RWPE2 (cell line): ENCODE measurements at regions not wholly inside any gene's neighbourhood (a gene's known extent, or its start where the extent isn't known, plus 50 kb on each side); places are given as distances from the start of the nearest gene placed in this dataset.

Experiments
- ATAC-seq: fragments of 200-7000 bp; cut with Tn5 transposase; 3 replicates; pipeline ENCODE4 v1.9.1; 2021; ENCODE audit warnings: low read depth
- DNase-seq: peaks from one replicate; pipeline ENCODE4 v3.0.0-alpha.2; 2020; ENCODE audit warnings: low spot score
- H3K27ac ChIP-seq: fragments of 450-650 bp; 2 replicates; pipeline ENCODE4 v1.5.1; 2017; ENCODE audit warnings: mild to moderate bottlenecking; ENCODE audit not compliant: poor library complexity, severe bottlenecking
- H3K27me3 ChIP-seq: fragments of 250-450 bp; sonication (Bioruptor Pico); 2 replicates; pipeline ENCODE4 v1.5.1; 2021; ENCODE audit warnings: mild to moderate bottlenecking, moderate library complexity; ENCODE audit not compliant: insufficient read depth, poor library complexity, severe bottlenecking
- H3K36me3 ChIP-seq: fragments of 250-450 bp; sonication (Bioruptor Pico); 2 replicates; pipeline ENCODE4 v1.5.1; 2020; ENCODE audit warnings: low read depth, mild to moderate bottlenecking, moderate library complexity
- H3K4me1 ChIP-seq: fragments of 250-450 bp; sonication (Bioruptor Pico); 2 replicates; pipeline ENCODE4 v1.5.1; 2021; ENCODE audit warnings: mild to moderate bottlenecking, moderate library complexity; ENCODE audit not compliant: insufficient read depth, poor library complexity, severe bottlenecking
- H3K4me3 ChIP-seq: fragments of 250-450 bp; sonication (Bioruptor Pico); 2 replicates; pipeline ENCODE4 v1.5.1; 2021; ENCODE audit warnings: mild to moderate bottlenecking, moderate library complexity; ENCODE audit not compliant: severe bottlenecking
- H3K9me3 ChIP-seq: fragments of 250-450 bp; sonication (Bioruptor Pico); 2 replicates; pipeline ENCODE4 v1.5.1; 2021; ENCODE audit warnings: mild to moderate bottlenecking, moderate library complexity; ENCODE audit not compliant: severe bottlenecking
- CTCF ChIP-seq: fragments of 450-650 bp; IDR thresholded peaks from one replicate; pipeline ENCODE4 v1.5.1; 2017; ENCODE audit warnings: mild to moderate bottlenecking, moderate library complexity; ENCODE audit not compliant: poor library complexity, severe bottlenecking

- Histone ChIP-seq H3K4me3 (no peak overlapping the region), H3K4me1 (no peaks in the 10 kb centered on the region), H3K27me3 (no peaks in the 10 kb centered on the region), H3K9me3 (no peaks in the 10 kb centered on the region), H3K36me3 (no peaks in the 10 kb centered on the region), H3K27ac (no peak overlapping the region)
- TF ChIP-seq CTCF: no peak
- DNase-seq (no peak), ATAC-seq (no peak)
These were observed 331.3 kb upstream of the FRG2C start for GRCh38 chr3:75332794-75333193.

DNA sequence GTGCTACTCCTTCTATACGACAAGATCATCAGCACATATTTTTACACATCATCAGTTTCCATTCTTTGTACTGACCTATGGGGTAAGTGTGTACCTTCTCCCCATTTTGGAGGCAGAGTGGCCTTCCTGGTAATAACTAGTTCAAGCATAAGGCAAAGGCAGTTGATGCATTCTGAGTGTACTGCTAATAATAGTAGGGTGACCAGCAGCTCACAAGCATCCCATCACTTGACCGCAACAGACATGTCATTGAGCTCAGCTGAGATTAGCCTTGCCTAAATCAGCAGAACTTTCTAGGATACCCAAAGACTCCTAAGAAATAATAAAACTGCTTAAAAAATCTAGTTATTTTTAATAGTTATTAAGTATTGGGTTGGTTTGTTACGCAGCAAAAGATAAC, 329.8 kb upstream of the FRG2C start:
- Histone ChIP-seq H3K4me3 (no peak overlapping the region), H3K4me1 (no peaks in the 10 kb centered on the region), H3K27ac (no peak overlapping the region), H3K27me3 (no peaks in the 10 kb centered on the region), H3K9me3 (no peaks in the 10 kb centered on the region), H3K36me3 (no peaks in the 10 kb centered on the region)
- no peak for TF ChIP-seq CTCF
- no peak for ATAC-seq
- no peak for DNase-seq

- DNase-seq (no peak), ATAC-seq (no peak)
- Histone ChIP-seq H3K4me3 (no peak overlapping the region), H3K27ac (no peak overlapping the region), H3K27me3 (no peaks in the 10 kb centered on the region), H3K4me1 (no peaks in the 10 kb centered on the region), H3K36me3 (no peaks in the 10 kb centered on the region), H3K9me3 (no peaks in the 10 kb centered on the region)
- no peak for TF ChIP-seq CTCF
These were observed 326.8 kb upstream of the FRG2C start for GRCh38 chr3:75337226-75337900.

- Histone ChIP-seq H3K4me3 (no peak overlapping the region), H3K27ac (no peak overlapping the region), H3K36me3 (no peaks in the 10 kb centered on the region), H3K27me3 (no peaks in the 10 kb centered on the region), H3K9me3 (no peaks in the 10 kb centered on the region), H3K4me1 (no peaks in the 10 kb centered on the region)
- no peak for ATAC-seq
- no peak for TF ChIP-seq CTCF
- DNase-seq: no peak
These were observed 325.8 kb upstream of the FRG2C start for GRCh38 chr3:75338342-75338741.

DNA sequence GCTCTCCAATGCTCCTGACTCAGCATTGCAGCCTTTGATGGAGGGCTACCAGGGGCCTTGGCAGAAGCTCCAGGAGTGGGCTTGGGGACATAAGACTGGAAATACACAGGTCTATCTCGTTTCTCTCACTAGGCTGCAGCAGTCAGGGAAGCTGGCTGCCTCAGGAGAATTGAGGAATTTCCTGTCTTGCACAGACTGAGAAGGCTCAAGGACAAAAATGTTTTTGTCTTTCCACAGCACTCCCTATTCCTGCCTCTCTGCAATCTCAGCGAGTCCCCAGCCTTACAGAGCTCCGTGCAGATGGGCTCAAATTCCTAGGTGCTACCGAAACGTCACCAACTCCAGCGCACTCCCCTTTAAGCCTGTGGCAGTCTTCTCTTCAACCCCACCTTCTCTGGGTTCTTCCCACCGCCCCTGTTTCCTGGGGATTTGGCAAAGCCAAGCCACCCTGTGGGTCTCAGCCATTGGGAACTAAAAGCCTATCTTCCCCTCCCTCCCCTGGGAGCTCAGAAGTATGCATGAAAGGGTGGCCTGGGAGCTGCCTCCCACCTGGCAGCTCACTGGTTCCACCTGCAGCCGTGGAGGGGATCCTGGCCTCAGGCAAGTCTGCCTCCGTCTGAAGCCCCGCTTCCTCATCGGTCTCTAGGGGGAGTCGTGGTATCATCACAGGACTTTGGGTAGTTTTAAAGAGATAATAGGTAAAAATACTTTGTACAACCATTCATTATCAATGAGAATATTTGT, 322.6 kb upstream of the FRG2C start:
- no peak for ATAC-seq
- Histone ChIP-seq H3K27me3 (no peaks in the 10 kb centered on the region), H3K36me3 (no peaks in the 10 kb centered on the region), H3K9me3 (no peaks in the 10 kb centered on the region), H3K27ac (no peak overlapping the region), H3K4me1 (no peaks in the 10 kb centered on the region), H3K4me3 (no peak overlapping the region)
- TF ChIP-seq CTCF: no peak
- no peak for DNase-seq
